ENCODE measurements at regions not wholly inside any gene's neighbourhood (a gene's known extent, or its start where the extent isn't known, plus 50 kb on each side); places are given as distances from the start of the nearest gene placed in this dataset.

DNA sequence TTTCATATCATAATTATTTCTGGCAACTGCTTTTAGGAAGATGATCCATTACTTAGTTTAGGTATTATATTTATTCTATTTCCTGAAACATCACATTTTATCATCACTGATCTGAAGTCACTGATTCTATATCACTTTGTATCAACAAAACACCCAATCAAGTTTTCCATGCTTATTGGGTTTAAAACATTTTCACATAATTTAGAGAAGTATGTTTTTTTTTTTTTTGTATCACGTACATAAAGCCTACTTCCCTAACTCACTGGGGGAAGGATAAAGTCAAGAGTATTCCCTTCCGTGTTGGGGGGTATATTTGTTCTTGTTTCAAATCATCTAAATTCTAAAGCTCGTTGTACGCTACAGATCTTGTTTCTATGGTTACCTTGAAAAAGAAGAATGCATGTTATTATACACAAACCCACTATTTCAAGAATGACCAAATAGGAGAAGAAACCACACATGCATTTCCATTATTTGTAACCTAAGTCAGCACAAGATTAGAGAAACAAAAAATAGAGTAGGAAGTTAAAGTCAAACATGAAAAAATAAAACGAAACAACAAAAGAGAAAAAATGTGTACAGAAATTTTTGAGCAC, 637.2 kb upstream of the MIR17HG start:
- H3K4me3 ChIP-seq = no peak overlapping the region
- H3K4me1 ChIP-seq = no peaks in the 10 kb centered on the region
- intact Hi-C loops (cut with DNase I; ENCODE audit: low total_unique reads) = no loop called here
- TF ChIP-seq POLR2AphosphoS5 (IDR thresholded peaks at IDR 0.05) (no peak), POLR2A (IDR thresholded peaks at IDR 0.05) (no peak)
- TF ChIP-seq, protein P1, sequence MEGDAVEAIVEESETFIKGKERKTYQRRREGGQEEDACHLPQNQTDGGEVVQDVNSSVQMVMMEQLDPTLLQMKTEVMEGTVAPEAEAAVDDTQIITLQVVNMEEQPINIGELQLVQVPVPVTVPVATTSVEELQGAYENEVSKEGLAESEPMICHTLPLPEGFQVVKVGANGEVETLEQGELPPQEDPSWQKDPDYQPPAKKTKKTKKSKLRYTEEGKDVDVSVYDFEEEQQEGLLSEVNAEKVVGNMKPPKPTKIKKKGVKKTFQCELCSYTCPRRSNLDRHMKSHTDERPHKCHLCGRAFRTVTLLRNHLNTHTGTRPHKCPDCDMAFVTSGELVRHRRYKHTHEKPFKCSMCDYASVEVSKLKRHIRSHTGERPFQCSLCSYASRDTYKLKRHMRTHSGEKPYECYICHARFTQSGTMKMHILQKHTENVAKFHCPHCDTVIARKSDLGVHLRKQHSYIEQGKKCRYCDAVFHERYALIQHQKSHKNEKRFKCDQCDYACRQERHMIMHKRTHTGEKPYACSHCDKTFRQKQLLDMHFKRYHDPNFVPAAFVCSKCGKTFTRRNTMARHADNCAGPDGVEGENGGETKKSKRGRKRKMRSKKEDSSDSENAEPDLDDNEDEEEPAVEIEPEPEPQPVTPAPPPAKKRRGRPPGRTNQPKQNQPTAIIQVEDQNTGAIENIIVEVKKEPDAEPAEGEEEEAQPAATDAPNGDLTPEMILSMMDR (IDR thresholded peaks at IDR 0.05) = no peak
- H3K36me3 ChIP-seq = no peaks in the 10 kb centered on the region
- H3K27ac ChIP-seq = no peak overlapping the region
- no peaks in the 10 kb centered on the region for H3K9me3 ChIP-seq
- no peak for DNase-seq (ENCODE audit: low spot score in 2 of 2)
- no peaks in the 10 kb centered on the region for H3K27me3 ChIP-seq

DNA sequence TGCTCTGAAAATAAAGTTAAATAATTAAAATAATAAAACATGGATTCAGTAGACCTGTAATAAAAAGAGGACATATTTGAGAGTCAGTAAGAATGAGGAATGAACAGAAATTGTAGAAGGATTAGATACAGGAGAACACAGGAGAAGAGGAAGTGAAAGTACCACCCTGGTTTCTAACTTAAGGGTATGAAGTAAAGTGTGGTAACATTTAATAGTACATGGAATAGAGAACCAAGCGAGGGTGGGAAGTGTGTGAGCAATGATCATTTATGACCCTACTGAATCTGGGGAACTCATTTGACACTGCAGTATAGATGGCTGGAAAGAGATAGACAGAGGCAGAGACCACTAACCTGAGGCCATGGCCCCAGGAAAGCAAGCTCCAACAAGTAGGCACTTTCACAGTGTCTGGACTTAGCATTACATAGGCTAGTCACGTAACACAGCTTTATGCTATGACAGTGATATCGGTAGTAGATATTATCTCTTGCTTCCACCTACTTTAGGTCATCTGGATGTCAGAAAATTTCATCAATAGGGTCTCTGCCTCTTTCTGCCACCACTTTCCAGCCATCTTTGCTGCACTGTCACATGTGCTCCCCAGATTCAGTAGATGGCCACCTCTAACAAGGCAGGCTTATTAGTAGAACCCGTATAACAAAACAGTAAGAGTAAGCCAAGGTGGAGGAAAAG, 633.9 kb upstream of the MIR17HG start:
- H3K36me3 ChIP-seq = no peaks in the 10 kb centered on the region
- intact Hi-C loops (cut with DNase I; ENCODE audit: low total_unique reads) = no loop called here
- no peaks in the 10 kb centered on the region for H3K27me3 ChIP-seq
- no peaks in the 10 kb centered on the region for H3K4me1 ChIP-seq
- no peak overlapping the region for H3K4me3 ChIP-seq
- no peak for DNase-seq (ENCODE audit: low spot score in 2 of 2)
- H3K9me3 ChIP-seq = no peaks in the 10 kb centered on the region
- no peak overlapping the region for H3K27ac ChIP-seq
- TF ChIP-seq POLR2AphosphoS5 (IDR thresholded peaks at IDR 0.05) (no peak), POLR2A (IDR thresholded peaks at IDR 0.05) (no peak)
- TF ChIP-seq, protein P1 (IDR thresholded peaks at IDR 0.05) = no peak

DNA sequence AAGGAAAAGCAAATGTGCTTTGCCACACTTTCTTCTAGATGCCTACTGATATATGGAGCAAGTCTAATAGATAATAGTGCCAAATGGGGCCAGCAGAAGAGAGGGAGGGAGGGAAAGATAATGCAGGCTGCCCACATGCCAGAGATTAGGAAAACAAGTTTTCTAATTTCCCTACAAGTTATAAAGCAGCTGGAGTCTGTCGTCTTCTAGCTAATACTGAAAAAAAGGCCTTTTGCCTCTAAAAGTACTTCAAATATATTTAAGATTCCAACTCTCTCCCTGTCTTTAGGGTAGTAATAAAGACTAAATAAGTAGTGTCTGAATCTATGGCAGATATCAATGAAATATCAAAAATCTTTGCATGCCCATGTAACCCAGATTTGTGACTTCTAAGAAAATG, 632.0 kb upstream of the MIR17HG start:
- Histone ChIP-seq H3K4me1 (no peaks in the 10 kb centered on the region), H3K4me3 (no peak overlapping the region), H3K9me3 (no peaks in the 10 kb centered on the region), H3K36me3 (no peaks in the 10 kb centered on the region), H3K27ac (no peak overlapping the region), H3K27me3 (no peaks in the 10 kb centered on the region)
- intact Hi-C loops (cut with DNase I; ENCODE audit: low total_unique reads) = no loop called here
- TF ChIP-seq POLR2AphosphoS5 (IDR thresholded peaks at IDR 0.05) = no peak
- no peak for TF ChIP-seq POLR2A (IDR thresholded peaks at IDR 0.05)
- no peak for DNase-seq (ENCODE audit: low spot score in 2 of 2)

DNA sequence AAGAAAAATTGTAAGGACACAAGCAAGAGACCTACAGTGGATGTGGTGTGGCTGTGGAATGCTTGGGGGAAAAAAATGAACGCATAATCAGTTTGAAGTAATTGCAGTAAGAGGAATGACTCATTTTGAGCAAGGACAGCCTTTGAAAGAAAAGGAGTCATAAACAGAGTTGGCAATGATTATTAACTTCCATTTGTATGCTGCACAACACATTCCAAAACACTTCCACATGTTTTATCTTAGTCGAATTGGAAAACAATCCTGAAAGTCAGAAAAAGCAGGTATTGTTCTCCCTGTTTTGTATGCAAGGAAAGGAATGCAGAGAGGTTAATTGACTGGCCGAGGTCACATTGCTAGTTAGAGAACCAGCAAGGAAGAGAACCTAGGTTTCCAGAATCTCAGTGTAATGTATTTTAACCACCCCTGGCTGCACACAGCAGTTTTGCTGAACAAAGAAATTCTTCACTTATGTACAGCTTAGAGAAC, 630.0 kb upstream of the MIR17HG start:
- intact Hi-C loops (cut with DNase I; ENCODE audit: low total_unique reads) = no loop called here

DNA sequence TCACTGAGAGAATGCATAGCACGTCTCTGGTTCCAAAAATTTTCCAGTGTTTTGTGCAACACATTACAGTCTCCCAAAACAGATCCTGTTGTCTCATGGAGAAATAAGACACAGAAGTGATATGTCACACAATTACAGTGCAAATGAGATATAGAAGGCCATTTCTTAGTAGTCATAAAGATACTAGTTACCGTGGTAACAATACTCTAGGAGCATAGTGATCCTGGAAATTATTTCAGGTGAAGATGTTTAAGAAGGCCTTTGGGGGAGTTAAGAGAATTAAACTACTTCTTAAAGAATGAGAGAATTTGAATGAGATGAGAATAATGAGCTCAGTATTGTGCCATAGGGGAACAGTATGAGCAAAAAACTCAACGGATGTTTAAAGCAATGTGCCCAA, 628.0 kb upstream of the MIR17HG start:
- intact Hi-C loops (cut with DNase I; ENCODE audit: low total_unique reads) = no loop called here
- H3K36me3 ChIP-seq = no peaks in the 10 kb centered on the region
- TF ChIP-seq POLR2A (IDR thresholded peaks at IDR 0.05) (no peak), POLR2AphosphoS5 (IDR thresholded peaks at IDR 0.05) (no peak)
- TF ChIP-seq, protein P1 (IDR thresholded peaks at IDR 0.05) = no peak
- H3K27me3 ChIP-seq = no peaks in the 10 kb centered on the region
- no peak overlapping the region for H3K27ac ChIP-seq
- H3K9me3 ChIP-seq = no peaks in the 10 kb centered on the region
- H3K4me3 ChIP-seq = no peak overlapping the region
- no peaks in the 10 kb centered on the region for H3K4me1 ChIP-seq
- no peak for DNase-seq (ENCODE audit: low spot score in 2 of 2)

More for the DNA sequence above, 630.0 kb upstream of the MIR17HG start:
- DNase-seq (ENCODE audit: low spot score in 2 of 2) = no peak
- Histone ChIP-seq H3K27ac (no peak overlapping the region), H3K27me3 (no peaks in the 10 kb centered on the region), H3K4me3 (no peak overlapping the region), H3K9me3 (no peaks in the 10 kb centered on the region), H3K36me3 (no peaks in the 10 kb centered on the region), H3K4me1 (no peaks in the 10 kb centered on the region)
- TF ChIP-seq POLR2AphosphoS5 (IDR thresholded peaks at IDR 0.05) (no peak), POLR2A (IDR thresholded peaks at IDR 0.05) (no peak)
- TF ChIP-seq, protein P1 (IDR thresholded peaks at IDR 0.05) = no peak
